H1 (cell line): ENCODE measurements at regions not wholly inside any gene's neighbourhood (a gene's known extent, or its start where the extent isn't known, plus 50 kb on each side); places are given as distances from the start of the nearest gene placed in this dataset.

Experiments used
- BRCA1 ChIP-seq: IDR thresholded peaks from 2 replicates; pipeline ENCODE4 v1.6.1; 2012; ENCODE audit warnings: low read depth, low read length, improper control_type of control experiment
- CBX5 ChIP-seq: fragments of 300-800, 300-1000 bp; sonication (generic); IDR thresholded peaks from 2 replicates; pipeline ENCODE4 v1.7.1; 2016; ENCODE audit warnings: antibody characterized with exemption, low read length, low read depth
- GABPA ChIP-seq: IDR thresholded peaks from 2 replicates; pipeline ENCODE4 v1.6.1; 2011; ENCODE audit warnings: mild to moderate bottlenecking, low read length, moderate library complexity, borderline replicate concordance; ENCODE audit not compliant: insufficient read depth

DNA sequence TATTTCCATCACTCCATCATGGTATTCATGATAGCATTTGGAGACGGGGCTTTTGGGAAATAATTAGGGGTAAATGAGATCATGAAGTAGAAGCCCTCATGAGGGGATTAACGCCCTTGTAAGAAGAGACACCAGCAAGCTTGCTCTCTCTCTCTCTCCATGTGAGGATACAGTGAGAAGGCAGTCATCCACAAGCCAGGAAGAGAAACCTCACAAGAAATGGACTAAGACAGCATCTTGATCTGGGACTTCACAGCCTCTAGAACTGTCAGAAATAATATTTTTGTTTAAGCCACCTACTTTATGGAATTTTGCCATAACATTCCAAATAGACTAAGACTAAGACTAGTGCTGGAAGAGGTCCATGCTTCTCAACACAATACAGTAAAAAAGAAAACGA lies 464.6 kb upstream of the GCFC2 start (continued):
- TF ChIP-seq CBX5 (no peak), GABPA (no peak), BRCA1 (no peak)
